HepG2 (cell line): ENCODE measurements at regions not wholly inside any gene's neighbourhood (a gene's known extent, or its start where the extent isn't known, plus 50 kb on each side); places are given as distances from the start of the nearest gene placed in this dataset.

Experiments
- ATAC-seq: fragments of 200-7000 bp; cut with Tn5 transposase; 3 replicates; pipeline ENCODE4 v1.9.1; 2020; ENCODE audit warnings: mild to moderate bottlenecking, moderate library complexity
- BruUV-seq: library from RNA; stranded (reverse); fragments of 400-500 nt; replicated peaks from 2 replicates; lab custom pipeline; 2021; lab: Mats Ljungman, UMichigan
- CTCF ChIA-PET: fragments of 300-600 bp; formaldehyde crosslinking; extraction: SDS; loops from one replicate; lab custom pipeline; 2021; ENCODE audit warnings: low total read pairs, inconsistent platforms, low intra/inter-chr PET ratio; lab: Yijun Ruan, JAX
- POLR2A ChIA-PET: fragments of 350-600 bp; sonication (Branson Sonifier 250); formaldehyde crosslinking; loops from one replicate; lab custom pipeline; 2020; ENCODE audit warnings: antibody characterized with exemption, inconsistent platforms; lab: Yijun Ruan, JAX
- DNase-seq: peaks from one replicate; pipeline ENCODE4 v3.0.0-alpha.2; 2015; ENCODE audit warnings: low spot score
- FAIRE-seq: peaks from 3 replicates; lab custom pipeline; 2011; peaks lifted over from hg19 to GRCh38; lab: Jason Lieb, UNC
- H2AFZ ChIP-seq: one replicate; pipeline ENCODE4 v1.6.1; 2011; ENCODE audit warnings: low read length, inconsistent platforms
- H3K27ac ChIP-seq: fragments of 300-600 bp; 3 replicates; pipeline ENCODE4 v1.8.0; 2011; ENCODE audit warnings: mixed run types, mild to moderate bottlenecking, mixed read lengths, low read length, inconsistent platforms; ENCODE audit not compliant: insufficient read depth; ENCODE audit errors: extremely low read length
- H3K27me3 ChIP-seq, 2 experiments: fragments of 200-600 bp in 1 of 2; 2 replicates in 1 of 2; 3 replicates in 1 of 2; pipeline versions ENCODE4 v1.6.0 to v1.8.0; 2011; ENCODE audit warnings: low read length in 2 of 2, mild to moderate bottlenecking in 2 of 2, moderate library complexity in 2 of 2, inconsistent platforms in 1 of 2; ENCODE audit not compliant: insufficient read depth in 2 of 2, control insufficient read depth in 1 of 2
- H3K36me3 ChIP-seq, 2 experiments: fragments of 200-600 bp in 1 of 2; replicated peaks in 1 of 2; 2 replicates in 1 of 2; 3 replicates in 1 of 2; pipeline versions ENCODE4 v1.5.1 to v1.8.0; 2011; ENCODE audit warnings: low read length in 2 of 2, inconsistent platforms in 1 of 2; ENCODE audit not compliant: insufficient read depth in 2 of 2, control insufficient read depth in 1 of 2
- H3K4me1 ChIP-seq: 2 replicates; pipeline ENCODE4 v1.5.1; 2012; ENCODE audit warnings: low read length, inconsistent platforms; ENCODE audit not compliant: insufficient read depth
- H3K4me2 ChIP-seq: 2 replicates; pipeline ENCODE4 v1.6.0; 2011; ENCODE audit warnings: low read depth, low read length, inconsistent platforms
- H3K4me3 ChIP-seq, 3 experiments: fragments of 200-600 bp in 1 of 3; sonication (generic), shearing (Covaris generic) in 1 of 3; replicated peaks in 1 of 3; 2 replicates each; pipeline ENCODE4 v1.5.1; 2011 to 2016; ENCODE audit warnings: low read length in 3 of 3, inconsistent platforms in 2 of 3, low read depth in 2 of 3, mild to moderate bottlenecking in 2 of 3, control low read depth in 1 of 3, mixed read lengths in 1 of 3; ENCODE audit not compliant: insufficient read depth in 1 of 3
- H3K79me2 ChIP-seq: one replicate; pipeline ENCODE4 v1.6.1; 2011; ENCODE audit warnings: low read length, inconsistent platforms; ENCODE audit not compliant: insufficient read depth
- H3K9ac ChIP-seq: 2 replicates; pipeline ENCODE4 v1.6.0; 2011; ENCODE audit warnings: mild to moderate bottlenecking, low read depth, low read length, inconsistent platforms; ENCODE audit not compliant: insufficient read depth
- H3K9me3 ChIP-seq: 2 replicates; pipeline ENCODE4 v1.5.1; 2012; ENCODE audit warnings: mild to moderate bottlenecking, low read length
- H4K20me1 ChIP-seq: 2 replicates; pipeline ENCODE4 v1.6.0; 2011; ENCODE audit warnings: inconsistent platforms, mild to moderate bottlenecking, low read length, moderate library complexity; ENCODE audit not compliant: insufficient read depth
- AGO2 ChIP-seq: fragments of 200-400 bp; formaldehyde crosslinking; optimal IDR thresholded peaks from 2 replicates; pipeline ENCODE3; 2017; ENCODE audit warnings: mild to moderate bottlenecking, low read depth, low read length, moderate library complexity
- GABPA ChIP-seq, 2 experiments: IDR thresholded peaks; 2 replicates each; pipeline ENCODE4 v1.6.1; 2011 to 2016; ENCODE audit warnings: low read depth in 2 of 2, low read length in 1 of 2, missing biosample characterization in 1 of 2, missing genetic modification characterization in 1 of 2
- MEIS2 ChIP-seq: sonication (generic); formaldehyde crosslinking; IDR thresholded peaks from 2 replicates; pipeline ENCODE4 v1.9.0; 2021; ENCODE audit warnings: mild to moderate bottlenecking, missing genetic modification reagents
- PITX1 ChIP-seq: sonication (generic); formaldehyde crosslinking; IDR thresholded peaks from 2 replicates; pipeline ENCODE4 v1.5.1; 2020; ENCODE audit warnings: mild to moderate bottlenecking, missing genetic modification reagents
- POGZ ChIP-seq: sonication (generic); formaldehyde crosslinking; IDR thresholded peaks from 2 replicates; pipeline ENCODE4 v1.4.0; 2020; ENCODE audit warnings: mild to moderate bottlenecking, missing genetic modification reagents
- SALL1 ChIP-seq: sonication (generic); formaldehyde crosslinking; IDR thresholded peaks from 2 replicates; pipeline ENCODE4 v1.8.0; 2022; ENCODE audit warnings: mild to moderate bottlenecking, missing genetic modification reagents
- THYN1 ChIP-seq: sonication (generic); formaldehyde crosslinking; IDR thresholded peaks from 2 replicates; pipeline ENCODE4 v1.8.1; 2023; ENCODE audit warnings: low read depth, mild to moderate bottlenecking, moderate library complexity, missing genetic modification reagents, borderline replicate concordance
- ZNF432 ChIP-seq: sonication (generic); formaldehyde crosslinking; IDR thresholded peaks from 2 replicates; pipeline ENCODE4 v1.5.0; 2020; ENCODE audit warnings: missing genetic modification reagents, mild to moderate bottlenecking, borderline replicate concordance
- ZNF441 ChIP-seq: sonication (generic); formaldehyde crosslinking; IDR thresholded peaks from 2 replicates; pipeline ENCODE4 v1.7.0; 2021; ENCODE audit warnings: missing genetic modification reagents, borderline replicate concordance
- ZNF660 ChIP-seq: sonication (generic); formaldehyde crosslinking; IDR thresholded peaks from 2 replicates; pipeline ENCODE4 v1.5.1; 2020; ENCODE audit warnings: mild to moderate bottlenecking, low read depth, missing genetic modification reagents, borderline replicate concordance
- ZNF724P ChIP-seq: sonication (generic); formaldehyde crosslinking; IDR thresholded peaks from 2 replicates; pipeline ENCODE4 v1.8.0; 2022; ENCODE audit warnings: missing genetic modification reagents, borderline replicate concordance
- ZNF75D ChIP-seq: sonication (generic); formaldehyde crosslinking; IDR thresholded peaks from 2 replicates; pipeline ENCODE4 v1.8.1; 2023; ENCODE audit warnings: missing genetic modification reagents, mild to moderate bottlenecking, borderline replicate concordance
- in situ Hi-C: cut with HindIII; loops from 2 replicates; pipeline ENCODE4 v1.10.0; 2017; ENCODE audit warnings: low pct_unique_long_range_greater_than_20kb; ENCODE audit not compliant: extremely low pct_ligation_motif_present
- intact Hi-C: fragments of 100-400 bp; cut with micrococcal nuclease; formaldehyde crosslinking; loops from one replicate; pipeline ENCODE4 v1.10.0; 2022; ENCODE audit not compliant: unreplicated experiment
- TF ChIP-seq, protein P1 (sequence below): sonication (generic); formaldehyde crosslinking; conservative IDR thresholded peaks from 2 replicates; pipeline ENCODE4 v1.8.0; 2022; ENCODE audit warnings: missing genetic modification reagents
- TF ChIP-seq, protein P2 (sequence below): sonication (generic); formaldehyde crosslinking; IDR thresholded peaks from 2 replicates; pipeline ENCODE4 v1.4.0; 2020; ENCODE audit warnings: missing genetic modification reagents, borderline replicate concordance
- TF ChIP-seq, protein P3 (sequence below): sonication (generic); formaldehyde crosslinking; IDR thresholded peaks from 2 replicates; pipeline ENCODE4 v1.4.0; 2020; ENCODE audit warnings: low read depth, mild to moderate bottlenecking, missing genetic modification reagents

DNA sequence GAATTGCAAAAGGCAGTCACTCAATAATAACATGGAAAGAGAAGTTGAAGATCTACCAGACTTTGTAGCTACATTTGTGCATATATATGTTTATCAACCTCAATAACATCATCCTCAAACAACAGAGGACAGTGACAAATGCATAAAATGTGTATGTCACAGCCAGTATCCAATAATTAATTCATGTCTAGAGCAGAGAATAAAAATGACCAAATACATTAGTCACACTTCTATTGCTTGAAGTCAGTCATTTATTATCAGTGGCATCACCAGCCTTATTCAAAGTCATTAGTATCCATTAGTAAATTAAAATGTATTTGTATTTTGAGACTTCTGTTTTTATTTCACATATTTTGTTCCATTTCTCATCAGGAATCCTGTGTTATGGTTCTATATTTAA is 852.8 kb downstream of the XPNPEP1 start:
- Histone ChIP-seq H3K79me2 (no peaks in the 10 kb centered on the region), H3K27me3 (no peaks in the 10 kb centered on the region), H3K36me3 (no peaks in the 10 kb centered on the region), H3K27ac (no peak overlapping the region), H2AFZ (no peak overlapping the region), H3K4me2 (no peak overlapping the region), H3K4me3 (no peak overlapping the region), H3K9me3 (0 out of 2 replicates have a peak, but pooled peaks cover 9% of the 10 kb centered on the region)
- in situ Hi-C loops, result no loop called here
- DNase-seq (no peak), FAIRE-seq (no peak), ATAC-seq (no peak)
- POLR2A ChIA-PET, result no interaction called here
- no TSS peak for BruUV-seq
- TF ChIP-seq MEIS2 (CRISPR knock-in tag) (no peak), ZNF724P (CRISPR knock-in tag) (no peak), PITX1 (no peak), ZNF432 (CRISPR knock-in tag) (no peak), ZNF441 (no peak), AGO2 (no peak), ZNF75D (CRISPR knock-in tag) (no peak), GABPA (IDR thresholded peaks at IDR 0.05; ENCODE audit: low read depth, low read length) (no peak), GABPA (CRISPR knock-in tag; IDR thresholded peaks at IDR 0.05; ENCODE audit: low read depth) (no peak), SALL1 (no peak), THYN1 (CRISPR knock-in tag) (no peak), POGZ (CRISPR knock-in tag) (no peak), ZNF660 (no peak)
- TF ChIP-seq, protein P1, sequence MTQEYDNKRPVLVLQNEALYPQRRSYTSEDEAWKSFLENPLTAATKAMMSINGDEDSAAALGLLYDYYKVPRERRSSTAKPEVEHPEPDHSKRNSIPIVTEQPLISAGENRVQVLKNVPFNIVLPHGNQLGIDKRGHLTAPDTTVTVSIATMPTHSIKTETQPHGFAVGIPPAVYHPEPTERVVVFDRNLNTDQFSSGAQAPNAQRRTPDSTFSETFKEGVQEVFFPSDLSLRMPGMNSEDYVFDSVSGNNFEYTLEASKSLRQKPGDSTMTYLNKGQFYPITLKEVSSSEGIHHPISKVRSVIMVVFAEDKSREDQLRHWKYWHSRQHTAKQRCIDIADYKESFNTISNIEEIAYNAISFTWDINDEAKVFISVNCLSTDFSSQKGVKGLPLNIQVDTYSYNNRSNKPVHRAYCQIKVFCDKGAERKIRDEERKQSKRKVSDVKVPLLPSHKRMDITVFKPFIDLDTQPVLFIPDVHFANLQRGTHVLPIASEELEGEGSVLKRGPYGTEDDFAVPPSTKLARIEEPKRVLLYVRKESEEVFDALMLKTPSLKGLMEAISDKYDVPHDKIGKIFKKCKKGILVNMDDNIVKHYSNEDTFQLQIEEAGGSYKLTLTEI (CRISPR knock-in tag), result no peak
- TF ChIP-seq, protein P2, sequence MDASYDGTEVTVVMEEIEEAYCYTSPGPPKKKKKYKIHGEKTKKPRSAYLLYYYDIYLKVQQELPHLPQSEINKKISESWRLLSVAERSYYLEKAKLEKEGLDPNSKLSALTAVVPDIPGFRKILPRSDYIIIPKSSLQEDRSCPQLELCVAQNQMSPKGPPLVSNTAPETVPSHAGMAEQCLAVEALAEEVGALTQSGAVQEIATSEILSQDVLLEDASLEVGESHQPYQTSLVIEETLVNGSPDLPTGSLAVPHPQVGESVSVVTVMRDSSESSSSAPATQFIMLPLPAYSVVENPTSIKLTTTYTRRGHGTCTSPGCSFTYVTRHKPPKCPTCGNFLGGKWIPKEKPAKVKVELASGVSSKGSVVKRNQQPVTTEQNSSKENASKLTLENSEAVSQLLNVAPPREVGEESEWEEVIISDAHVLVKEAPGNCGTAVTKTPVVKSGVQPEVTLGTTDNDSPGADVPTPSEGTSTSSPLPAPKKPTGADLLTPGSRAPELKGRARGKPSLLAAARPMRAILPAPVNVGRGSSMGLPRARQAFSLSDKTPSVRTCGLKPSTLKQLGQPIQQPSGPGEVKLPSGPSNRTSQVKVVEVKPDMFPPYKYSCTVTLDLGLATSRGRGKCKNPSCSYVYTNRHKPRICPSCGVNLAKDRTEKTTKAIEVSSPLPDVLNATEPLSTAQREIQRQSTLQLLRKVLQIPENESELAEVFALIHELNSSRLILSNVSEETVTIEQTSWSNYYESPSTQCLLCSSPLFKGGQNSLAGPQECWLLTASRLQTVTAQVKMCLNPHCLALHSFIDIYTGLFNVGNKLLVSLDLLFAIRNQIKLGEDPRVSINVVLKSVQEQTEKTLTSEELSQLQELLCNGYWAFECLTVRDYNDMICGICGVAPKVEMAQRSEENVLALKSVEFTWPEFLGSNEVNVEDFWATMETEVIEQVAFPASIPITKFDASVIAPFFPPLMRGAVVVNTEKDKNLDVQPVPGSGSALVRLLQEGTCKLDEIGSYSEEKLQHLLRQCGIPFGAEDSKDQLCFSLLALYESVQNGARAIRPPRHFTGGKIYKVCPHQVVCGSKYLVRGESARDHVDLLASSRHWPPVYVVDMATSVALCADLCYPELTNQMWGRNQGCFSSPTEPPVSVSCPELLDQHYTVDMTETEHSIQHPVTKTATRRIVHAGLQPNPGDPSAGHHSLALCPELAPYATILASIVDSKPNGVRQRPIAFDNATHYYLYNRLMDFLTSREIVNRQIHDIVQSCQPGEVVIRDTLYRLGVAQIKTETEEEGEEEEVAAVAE, result no peak
- TF ChIP-seq, protein P3, sequence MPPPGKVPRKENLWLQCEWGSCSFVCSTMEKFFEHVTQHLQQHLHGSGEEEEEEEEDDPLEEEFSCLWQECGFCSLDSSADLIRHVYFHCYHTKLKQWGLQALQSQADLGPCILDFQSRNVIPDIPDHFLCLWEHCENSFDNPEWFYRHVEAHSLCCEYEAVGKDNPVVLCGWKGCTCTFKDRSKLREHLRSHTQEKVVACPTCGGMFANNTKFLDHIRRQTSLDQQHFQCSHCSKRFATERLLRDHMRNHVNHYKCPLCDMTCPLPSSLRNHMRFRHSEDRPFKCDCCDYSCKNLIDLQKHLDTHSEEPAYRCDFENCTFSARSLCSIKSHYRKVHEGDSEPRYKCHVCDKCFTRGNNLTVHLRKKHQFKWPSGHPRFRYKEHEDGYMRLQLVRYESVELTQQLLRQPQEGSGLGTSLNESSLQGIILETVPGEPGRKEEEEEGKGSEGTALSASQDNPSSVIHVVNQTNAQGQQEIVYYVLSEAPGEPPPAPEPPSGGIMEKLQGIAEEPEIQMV (CRISPR knock-in tag), result no peak
- TF ChIP-seq, all 625 proteins: peak for 0
- intact Hi-C loops, result no loop called here
- no peak overlapping the region for H3K9ac ChIP-seq
- H3K4me1 ChIP-seq, result no peaks in the 10 kb centered on the region
- H4K20me1 ChIP-seq, result no peaks in the 10 kb centered on the region
- CTCF ChIA-PET, result no interaction called here
